ENCODE measurements at regions not wholly inside any gene's neighbourhood (a gene's known extent, or its start where the extent isn't known, plus 50 kb on each side); places are given as distances from the start of the nearest gene placed in this dataset.

DNA sequence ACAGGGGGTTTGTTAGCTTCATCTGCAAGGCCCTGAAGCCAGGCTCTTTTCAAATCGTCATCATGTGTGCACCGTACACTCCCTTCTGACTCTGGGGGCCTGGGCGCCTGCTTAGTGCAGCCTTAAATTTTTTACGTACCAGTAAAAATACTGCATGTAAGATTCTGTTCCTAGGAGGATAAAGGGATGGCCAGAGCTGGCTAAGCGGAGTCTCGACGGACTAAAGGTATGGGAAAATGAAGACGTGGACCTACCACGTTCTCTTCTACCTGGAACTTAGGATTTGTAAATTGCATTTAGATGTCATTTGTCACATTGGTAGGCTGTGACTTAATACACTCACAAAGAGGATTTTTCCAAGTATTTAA is 149.3 kb upstream of the AFDN start:
- TF ChIP-seq CTCF (IDR thresholded peaks at IDR 0.05) = no peak
- TF ChIP-seq POLR2A (IDR thresholded peaks at IDR 0.05) = no peak
- TF ChIP-seq EP300 (IDR thresholded peaks at IDR 0.05) = no peak
- TF ChIP-seq POLR2AphosphoS5 (IDR thresholded peaks at IDR 0.05) = no peak
